ENCODE measurements at regions not wholly inside any gene's neighbourhood (a gene's known extent, or its start where the extent isn't known, plus 50 kb on each side); places are given as distances from the start of the nearest gene placed in this dataset.

GRCh38 chr14:62307844-62308243, 545.6 kb downstream of the SNAPC1 start:
- no peak for DNase-seq

- no peak for DNase-seq
These were observed 546.1 kb downstream of the SNAPC1 start for GRCh38 chr14:62308316-62308715.

- no peak for DNase-seq
These were observed 546.7 kb downstream of the SNAPC1 start for GRCh38 chr14:62308891-62309290.

- no peak for DNase-seq
These were observed 551.0 kb downstream of the SNAPC1 start for GRCh38 chr14:62313212-62313611.

GRCh38 chr14:62314221-62314620, 552.0 kb downstream of the SNAPC1 start:
- DNase-seq = no peak

GRCh38 chr14:62314871-62315270, 552.7 kb downstream of the SNAPC1 start:
- DNase-seq = no peak

GRCh38 chr14:62315631-62316030, 553.4 kb downstream of the SNAPC1 start:
- no peak for DNase-seq

- DNase-seq = no peak
These were observed 560.0 kb downstream of the SNAPC1 start for GRCh38 chr14:62322216-62322615.

- DNase-seq = peak; percentile 12
These were observed 567.2 kb downstream of the SNAPC1 start for GRCh38 chr14:62329427-62329826.

GRCh38 chr14:62347562-62348011, 585.4 kb downstream of the SNAPC1 start:
- DNase-seq = no peak

- no peak for DNase-seq
These were observed 595.1 kb downstream of the SNAPC1 start for GRCh38 chr14:62357362-62357761.

GRCh38 chr14:62364161-62364560, 601.9 kb downstream of the SNAPC1 start:
- no peak for DNase-seq

GRCh38 chr14:62364800-62365280, 602.6 kb downstream of the SNAPC1 start:
- no peak for DNase-seq

GRCh38 chr14:62369919-62370560, 607.8 kb downstream of the SNAPC1 start:
- no peak for DNase-seq

GRCh38 chr14:62373944-62374343, 611.7 kb downstream of the SNAPC1 start:
- DNase-seq = no peak

GRCh38 chr14:62378057-62378456, 615.8 kb downstream of the SNAPC1 start:
- DNase-seq = no peak

GRCh38 chr14:62381311-62382070, 619.3 kb downstream of the SNAPC1 start:
- DNase-seq = no peak

- DNase-seq = no peak
These were observed 636.1 kb downstream of the KCNH5 start for GRCh38 chr14:62409169-62409568.

- peak; percentile 54 for DNase-seq
These were observed 635.5 kb downstream of the KCNH5 start for GRCh38 chr14:62409626-62410300.

GRCh38 chr14:62420847-62421246, 624.4 kb downstream of the KCNH5 start:
- DNase-seq = no peak

- no peak for DNase-seq
These were observed 616.6 kb downstream of the KCNH5 start for GRCh38 chr14:62428429-62429203.

GRCh38 chr14:62429683-62430082, 615.6 kb downstream of the KCNH5 start:
- no peak for DNase-seq

- DNase-seq = no peak
These were observed 613.8 kb downstream of the KCNH5 start for GRCh38 chr14:62431496-62431895.

All from amniotic stem cell (primary cell).